ENCODE measurements at regions not wholly inside any gene's neighbourhood (a gene's known extent, or its start where the extent isn't known, plus 50 kb on each side); places are given as distances from the start of the nearest gene placed in this dataset.
A peak's percentile ranks its signal among the peaks of the same experiment; 100 is the strongest.

DNA sequence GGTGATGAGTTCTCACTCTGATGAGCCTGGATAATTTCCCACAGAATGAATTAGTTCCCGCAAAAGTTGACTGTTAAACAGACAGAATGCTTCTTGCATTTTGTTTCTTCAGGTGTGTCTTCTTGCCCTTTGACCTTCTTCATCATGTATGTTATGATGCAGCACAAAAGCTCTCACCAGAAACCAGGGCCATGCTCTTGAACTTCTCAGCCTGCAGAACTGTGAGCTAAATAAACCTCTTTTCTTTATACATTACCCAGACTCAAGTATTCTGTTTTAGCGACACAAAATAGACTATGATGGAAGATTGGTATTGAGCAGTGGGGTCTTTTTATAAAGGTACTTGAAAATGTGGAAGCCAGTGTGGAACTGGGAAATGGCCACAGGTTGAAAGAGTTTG, 95.2 kb upstream of the TNS3 start:
- TF ChIP-seq, protein P1, sequence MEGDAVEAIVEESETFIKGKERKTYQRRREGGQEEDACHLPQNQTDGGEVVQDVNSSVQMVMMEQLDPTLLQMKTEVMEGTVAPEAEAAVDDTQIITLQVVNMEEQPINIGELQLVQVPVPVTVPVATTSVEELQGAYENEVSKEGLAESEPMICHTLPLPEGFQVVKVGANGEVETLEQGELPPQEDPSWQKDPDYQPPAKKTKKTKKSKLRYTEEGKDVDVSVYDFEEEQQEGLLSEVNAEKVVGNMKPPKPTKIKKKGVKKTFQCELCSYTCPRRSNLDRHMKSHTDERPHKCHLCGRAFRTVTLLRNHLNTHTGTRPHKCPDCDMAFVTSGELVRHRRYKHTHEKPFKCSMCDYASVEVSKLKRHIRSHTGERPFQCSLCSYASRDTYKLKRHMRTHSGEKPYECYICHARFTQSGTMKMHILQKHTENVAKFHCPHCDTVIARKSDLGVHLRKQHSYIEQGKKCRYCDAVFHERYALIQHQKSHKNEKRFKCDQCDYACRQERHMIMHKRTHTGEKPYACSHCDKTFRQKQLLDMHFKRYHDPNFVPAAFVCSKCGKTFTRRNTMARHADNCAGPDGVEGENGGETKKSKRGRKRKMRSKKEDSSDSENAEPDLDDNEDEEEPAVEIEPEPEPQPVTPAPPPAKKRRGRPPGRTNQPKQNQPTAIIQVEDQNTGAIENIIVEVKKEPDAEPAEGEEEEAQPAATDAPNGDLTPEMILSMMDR (IDR thresholded peaks at IDR 0.05; ENCODE audit: low read length) = no peak
- TF ChIP-seq EZH2 (IDR thresholded peaks at IDR 0.05; ENCODE audit: borderline replicate concordance, low read length) = no peak
- H3K27me3 ChIP-seq (ENCODE audit: insufficient read depth, low read length) = no peaks in the 10 kb centered on the region

GRCh38 chr7:47672977-47673381, 91.1 kb upstream of the TNS3 start:
- Histone ChIP-seq H3K4me2 (ENCODE audit: low read length) (peak overlapping the region; percentile 38), H3K4me1 (ENCODE audit: insufficient read depth, low read length, severe bottlenecking) (peaks cover 70% of the 10 kb centered on the region)

More for the DNA sequence above, 95.2 kb upstream of the TNS3 start:
- H3K27ac ChIP-seq (ENCODE audit: low read depth, low read length, poor library complexity, severe bottlenecking) = no peak overlapping the region
- H2AFZ ChIP-seq (ENCODE audit: low read length) = no peak overlapping the region
- H3K9me2 ChIP-seq (ENCODE audit: low read depth, low read length) = no peaks in the 10 kb centered on the region
- H3K4me2 ChIP-seq (ENCODE audit: low read length) = no peak overlapping the region
- H3K36me3 ChIP-seq (ENCODE audit: insufficient read depth, low read length) = peaks cover 4% of the 10 kb centered on the region; the same call in 1 of the 2 replicates
- H3K79me2 ChIP-seq (ENCODE audit: insufficient read depth, low read length) = no peaks in the 10 kb centered on the region
- H3F3A ChIP-seq (ENCODE audit: insufficient read depth, low read length) = peaks cover under 1% of the 10 kb centered on the region; the same call in 1 of the 2 replicates
- H3K9ac ChIP-seq (ENCODE audit: low read length) = no peak overlapping the region
- H3K9me3 ChIP-seq (ENCODE audit: low read length) = peaks cover 12% of the 10 kb centered on the region
- no peaks in the 10 kb centered on the region for H4K20me1 ChIP-seq (ENCODE audit: insufficient read depth, low read length)
- no peak overlapping the region for H3K4me3 ChIP-seq (ENCODE audit: low read depth, low read length, poor library complexity, severe bottlenecking)
- peaks cover 61% of the 10 kb centered on the region for H3K4me1 ChIP-seq (ENCODE audit: insufficient read depth, low read length, severe bottlenecking)

GRCh38 chr7:47672271-47672791, 90.4 kb upstream of the TNS3 start:
- H3K79me2 ChIP-seq (ENCODE audit: insufficient read depth, low read length) = no peaks in the 10 kb centered on the region
- H3K36me3 ChIP-seq (ENCODE audit: insufficient read depth, low read length) = no peaks in the 10 kb centered on the region
- no peak overlapping the region for H2AFZ ChIP-seq (ENCODE audit: low read length)
- TF ChIP-seq, protein P1 (IDR thresholded peaks at IDR 0.05; ENCODE audit: low read length) = no peak
- no peak for TF ChIP-seq EZH2 (IDR thresholded peaks at IDR 0.05; ENCODE audit: borderline replicate concordance, low read length)
- peaks cover 4% of the 10 kb centered on the region; the same call in 1 of the 2 replicates for H3F3A ChIP-seq (ENCODE audit: insufficient read depth, low read length)
- no peaks in the 10 kb centered on the region for H4K20me1 ChIP-seq (ENCODE audit: insufficient read depth, low read length)
- peak overlapping the region; percentile 98 for H3K27ac ChIP-seq (ENCODE audit: low read depth, low read length, poor library complexity, severe bottlenecking)
- no peaks in the 10 kb centered on the region for H3K27me3 ChIP-seq (ENCODE audit: insufficient read depth, low read length)
- H3K9me2 ChIP-seq (ENCODE audit: low read depth, low read length) = no peaks in the 10 kb centered on the region
- peaks cover 8% of the 10 kb centered on the region for H3K9me3 ChIP-seq (ENCODE audit: low read length)
- peaks cover 70% of the 10 kb centered on the region for H3K4me1 ChIP-seq (ENCODE audit: insufficient read depth, low read length, severe bottlenecking)
- H3K9ac ChIP-seq (ENCODE audit: low read length) = peak overlapping the region; percentile 69
- H3K4me2 ChIP-seq (ENCODE audit: low read length) = peak overlapping the region; percentile 38
- H3K4me3 ChIP-seq (ENCODE audit: low read depth, low read length, poor library complexity, severe bottlenecking) = peak overlapping the region; percentile 3

More at GRCh38 chr7:47672977-47673381, 91.1 kb upstream of the TNS3 start:
- Histone ChIP-seq H3F3A (ENCODE audit: insufficient read depth, low read length) (peaks cover 4% of the 10 kb centered on the region; the same call in 1 of the 2 replicates), H3K4me3 (ENCODE audit: low read depth, low read length, poor library complexity, severe bottlenecking) (peak overlapping the region; percentile 3), H3K79me2 (ENCODE audit: insufficient read depth, low read length) (no peaks in the 10 kb centered on the region), H4K20me1 (ENCODE audit: insufficient read depth, low read length) (no peaks in the 10 kb centered on the region), H3K27ac (ENCODE audit: low read depth, low read length, poor library complexity, severe bottlenecking) (peak overlapping the region; percentile 98), H3K9me2 (ENCODE audit: low read depth, low read length) (no peaks in the 10 kb centered on the region), H3K36me3 (ENCODE audit: insufficient read depth, low read length) (peaks cover 4% of the 10 kb centered on the region; the same call in 1 of the 2 replicates), H3K9ac (ENCODE audit: low read length) (peak overlapping the region; percentile 69), H3K27me3 (ENCODE audit: insufficient read depth, low read length) (no peaks in the 10 kb centered on the region), H2AFZ (ENCODE audit: low read length) (no peak overlapping the region), H3K9me3 (ENCODE audit: low read length) (peaks cover 12% of the 10 kb centered on the region)
- TF ChIP-seq, protein P1 (IDR thresholded peaks at IDR 0.05; ENCODE audit: low read length) = no peak

Data from OCI-LY1 (cell line).